IPS-NIHi7 (cell line): ENCODE measurements at regions not wholly inside any gene's neighbourhood (a gene's known extent, or its start where the extent isn't known, plus 50 kb on each side); places are given as distances from the start of the nearest gene placed in this dataset.
"Not testable (repeated sequence)": the region's sequence is repeated elsewhere in the genome, so short reads cannot be mapped to it uniquely, and the experiment has no call there.

ENCODE experiments used
- DNase-seq: peaks from one replicate; pipeline ENCODE4 v3.0.0; 2012; ENCODE audit warnings: mixed read lengths; ENCODE audit errors: extremely low spot score

DNA sequence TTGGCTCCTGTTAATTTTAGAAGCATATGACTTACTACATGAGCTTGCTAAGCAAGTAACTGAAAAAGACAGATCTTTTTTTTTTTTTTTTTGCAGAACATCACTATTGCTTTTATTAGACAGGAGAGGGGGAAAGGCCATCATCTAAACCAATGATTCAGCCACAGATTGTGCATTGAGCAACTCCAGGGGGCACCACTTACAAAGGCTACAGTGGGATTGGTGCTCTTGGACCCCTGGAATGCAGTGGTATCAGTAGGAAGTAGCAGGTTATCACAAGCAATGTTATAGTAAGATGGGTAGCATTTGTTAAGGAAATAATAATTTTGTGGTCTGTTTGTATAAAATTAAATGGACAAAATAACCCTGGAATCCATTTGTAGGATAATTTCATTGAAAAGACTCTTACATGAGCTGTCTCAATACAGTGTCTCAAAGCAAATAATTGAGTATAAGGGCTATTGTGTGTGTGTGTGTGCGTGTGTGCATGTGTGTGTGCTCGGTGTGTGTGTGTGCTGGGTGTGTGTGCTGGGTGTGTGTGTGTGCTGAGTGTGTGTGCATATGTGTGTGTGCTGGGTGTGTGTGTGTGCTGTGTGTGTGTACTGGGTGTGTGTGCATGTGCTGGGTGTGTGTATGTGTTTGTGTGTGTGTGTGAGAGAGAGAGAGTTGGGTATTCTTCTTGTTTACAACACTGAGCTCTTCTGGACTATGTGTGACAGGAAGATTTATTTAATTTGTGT is 296.3 kb downstream of the PCDH7 start:
- DNase-seq = peak; percentile 20

DNA sequence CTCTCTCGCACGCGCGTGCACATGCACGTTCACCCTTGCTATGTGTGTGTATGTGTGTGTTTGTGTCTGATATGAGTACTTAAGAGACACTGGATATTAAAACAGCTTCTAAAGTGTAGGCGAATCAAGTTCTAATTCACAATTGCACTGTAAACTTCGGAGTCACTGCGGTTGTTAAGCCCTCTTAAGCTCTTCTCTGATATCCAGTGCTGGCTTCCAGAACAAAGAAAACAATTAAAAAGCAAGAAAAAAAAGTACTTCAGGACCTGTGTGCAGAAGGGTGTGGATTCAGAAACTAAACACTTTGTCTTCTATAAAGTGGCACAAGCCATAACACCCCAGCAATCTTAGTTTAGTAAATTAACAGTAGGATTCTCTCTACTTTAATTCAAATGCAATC is 300.2 kb downstream of the PCDH7 start:
- DNase-seq = no peak

DNA sequence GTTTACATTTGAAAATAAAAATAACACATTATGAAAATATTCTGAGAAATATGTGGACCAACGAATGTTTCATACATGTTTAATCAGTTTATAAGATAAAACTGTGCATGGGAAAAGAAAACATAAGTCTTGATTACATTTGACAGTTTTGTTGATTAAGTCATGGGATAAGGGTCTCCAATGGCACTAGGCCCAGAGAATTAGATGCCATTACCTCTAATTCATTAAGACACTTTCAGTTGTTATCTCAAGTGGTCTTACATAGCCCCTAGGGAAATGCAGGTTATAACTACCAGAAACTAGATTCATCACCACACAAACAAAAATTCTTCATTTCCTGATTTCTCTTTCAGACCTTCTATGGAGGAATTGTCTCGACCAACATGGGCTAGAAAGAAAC is 300.8 kb downstream of the PCDH7 start:
- DNase-seq = no peak

DNA sequence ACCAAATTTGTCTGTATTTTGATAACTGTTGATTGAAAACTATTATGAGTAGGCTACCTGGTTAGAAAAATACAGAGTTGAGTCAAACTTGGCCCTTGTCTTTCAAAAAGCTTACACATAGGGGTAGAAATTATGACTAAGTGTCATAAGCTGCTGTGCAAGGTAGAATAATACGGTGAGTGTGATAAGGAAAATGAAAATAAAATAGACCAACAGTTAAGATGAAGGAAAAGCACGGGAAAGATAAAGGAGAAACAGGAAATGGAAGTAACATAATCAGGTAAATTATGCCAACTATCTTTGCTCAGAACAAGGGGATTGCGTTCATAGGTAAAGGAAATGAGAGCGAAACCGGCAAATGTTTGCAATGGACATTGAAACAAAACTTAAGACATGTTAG is 302.5 kb downstream of the PCDH7 start:
- DNase-seq = no peak

DNA sequence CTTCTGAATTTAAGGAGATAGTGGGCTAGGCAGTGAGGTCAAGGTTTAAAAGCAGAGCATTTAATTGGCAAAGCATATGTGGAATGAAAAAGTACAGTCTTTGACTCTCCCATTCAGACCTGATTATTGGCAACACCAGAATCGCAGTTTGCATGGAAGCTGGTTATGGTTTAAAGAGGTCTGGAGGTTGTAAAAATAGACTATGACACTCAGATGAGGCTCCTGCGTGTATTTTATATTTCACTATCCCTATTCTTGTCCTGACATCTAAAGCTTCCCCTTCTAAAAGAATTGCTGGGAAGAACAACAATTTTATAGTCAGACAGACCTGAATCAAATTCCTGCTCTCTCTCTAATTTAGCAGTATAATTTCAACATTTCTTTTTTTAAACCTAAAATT is 302.9 kb downstream of the PCDH7 start:
- DNase-seq = no peak

DNA sequence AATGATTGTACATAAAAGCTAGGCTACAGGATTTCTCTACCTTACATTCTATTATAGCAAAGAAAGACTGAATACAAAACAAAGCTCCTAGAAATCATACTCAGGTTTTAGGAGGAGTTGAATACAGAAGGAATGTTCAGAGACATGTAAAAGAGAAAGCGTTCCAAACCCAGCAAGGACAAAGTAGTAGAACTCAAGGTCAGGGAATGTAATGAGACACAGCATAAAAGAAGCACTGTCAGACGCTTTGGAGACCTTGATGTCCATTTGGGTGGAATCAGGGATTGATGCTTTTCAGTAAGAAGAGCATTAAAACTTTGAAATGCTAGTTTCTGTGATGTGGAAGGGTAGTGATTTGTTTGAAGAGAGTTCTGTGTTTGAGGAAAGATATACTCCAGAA is 303.6 kb downstream of the PCDH7 start:
- no peak for DNase-seq

DNA sequence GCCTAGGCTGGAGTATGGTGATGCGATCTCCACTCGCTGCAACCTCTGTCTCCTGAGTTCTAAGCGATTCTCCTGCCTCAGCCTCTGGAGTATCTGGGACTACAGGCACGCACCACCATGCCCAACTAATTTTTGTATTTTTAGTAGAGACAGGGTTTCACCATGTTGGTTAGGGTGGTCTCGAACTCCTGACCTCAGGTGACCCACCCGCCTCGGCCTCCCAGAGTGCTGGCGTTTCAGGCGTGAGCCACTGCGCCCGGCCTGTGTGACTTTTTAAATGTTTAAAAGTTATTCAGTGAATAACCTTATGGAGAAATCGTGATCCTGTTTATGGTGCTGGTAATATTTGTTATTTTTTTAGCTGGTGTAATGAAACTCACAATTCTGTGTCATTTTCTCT is 304.6 kb downstream of the PCDH7 start:
- DNase-seq = not testable (repeated sequence)

DNA sequence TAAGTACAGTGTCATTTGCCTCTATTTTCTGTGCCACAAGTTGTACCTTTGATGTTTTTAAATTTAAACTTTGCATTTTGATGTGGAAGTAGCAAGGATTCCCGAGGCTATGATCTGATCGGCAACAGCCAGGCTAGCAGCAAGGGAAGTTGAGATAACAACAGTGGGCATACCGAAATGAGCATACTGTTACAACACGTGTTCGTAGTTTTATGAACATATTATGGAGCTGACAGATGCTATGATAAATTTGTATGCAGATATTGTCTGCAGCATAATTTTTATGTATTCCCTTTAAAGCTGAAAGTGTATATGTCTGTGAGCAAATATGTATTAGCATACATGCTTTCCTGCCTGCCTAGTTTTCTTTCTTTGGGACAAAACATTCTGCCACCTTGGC is 306.1 kb downstream of the PCDH7 start:
- DNase-seq = no peak

DNA sequence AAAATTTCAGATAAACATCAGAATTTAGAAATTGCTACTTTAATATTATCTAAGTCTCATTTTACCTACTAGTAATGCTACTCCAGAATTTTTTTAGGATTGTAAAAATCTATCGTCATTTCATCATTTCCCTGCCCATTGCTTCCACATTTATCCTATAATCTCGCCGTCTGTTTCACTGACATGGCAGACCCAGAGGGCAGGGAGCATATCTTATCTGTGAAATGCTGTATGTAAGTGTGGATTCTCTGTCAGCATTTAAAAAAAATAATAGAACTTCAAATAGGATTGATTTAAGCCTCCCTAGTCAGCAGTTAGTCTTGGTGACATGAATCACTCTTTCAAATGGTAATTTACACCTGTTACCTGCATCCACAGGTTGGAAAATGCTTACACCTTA is 314.4 kb downstream of the PCDH7 start:
- no peak for DNase-seq

DNA sequence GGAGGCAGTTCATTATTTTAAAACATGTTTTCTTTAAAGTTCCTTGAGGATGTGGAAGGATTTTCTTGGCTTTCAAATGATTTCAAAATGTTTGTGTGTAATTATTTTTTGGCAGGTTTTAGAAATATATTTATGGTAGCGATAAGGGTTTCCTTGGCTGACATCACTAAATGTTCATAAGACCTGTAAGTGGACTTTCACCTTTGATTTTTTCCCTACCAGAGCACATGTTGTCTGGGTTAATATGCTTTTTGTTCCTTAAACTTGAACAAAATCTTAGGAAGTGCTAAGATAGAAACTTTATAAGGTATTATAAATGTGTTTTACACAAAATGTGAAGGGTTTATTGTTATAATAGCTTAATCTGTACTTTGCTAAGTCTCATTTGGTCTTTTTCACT is 315.6 kb downstream of the PCDH7 start:
- DNase-seq = no peak

DNA sequence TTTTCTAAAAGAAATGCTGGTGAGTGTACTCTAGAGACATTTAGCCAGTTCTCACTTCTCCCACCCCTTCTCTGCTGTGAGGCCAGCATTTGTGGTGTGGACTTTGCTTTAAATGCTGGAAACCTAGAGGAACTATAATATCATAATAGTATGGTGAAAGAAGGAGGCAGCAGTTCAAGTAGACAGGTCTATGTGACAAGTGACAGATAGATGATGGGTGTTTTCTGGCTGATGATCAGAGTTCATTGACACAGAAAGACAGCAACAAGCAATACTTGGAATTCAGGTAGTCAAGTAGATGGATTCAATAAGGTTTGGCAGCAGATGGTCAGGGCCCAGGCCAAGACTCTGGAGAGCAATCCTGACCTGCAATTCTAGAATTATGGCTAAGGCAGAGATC is 317.5 kb downstream of the PCDH7 start:
- DNase-seq = no peak

DNA sequence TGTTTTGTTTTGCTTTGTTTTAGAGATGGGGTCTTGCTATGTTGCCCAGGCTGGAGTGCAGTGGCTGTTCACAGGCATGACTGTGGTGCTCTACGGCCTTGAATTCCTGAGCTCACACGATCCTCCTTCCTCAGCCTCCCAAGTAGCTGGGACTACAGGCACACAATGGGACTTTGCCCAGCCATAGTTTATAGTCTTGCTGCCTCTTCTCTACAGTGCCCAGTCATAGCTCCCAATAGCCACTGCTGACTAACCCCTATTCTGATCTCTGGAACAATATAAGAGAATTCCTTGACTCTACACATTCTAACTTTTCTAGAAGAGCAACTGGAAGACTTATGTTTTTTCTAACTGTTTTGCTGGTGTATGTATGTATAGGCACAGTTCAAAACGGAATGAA is 319.2 kb downstream of the PCDH7 start:
- no peak for DNase-seq

DNA sequence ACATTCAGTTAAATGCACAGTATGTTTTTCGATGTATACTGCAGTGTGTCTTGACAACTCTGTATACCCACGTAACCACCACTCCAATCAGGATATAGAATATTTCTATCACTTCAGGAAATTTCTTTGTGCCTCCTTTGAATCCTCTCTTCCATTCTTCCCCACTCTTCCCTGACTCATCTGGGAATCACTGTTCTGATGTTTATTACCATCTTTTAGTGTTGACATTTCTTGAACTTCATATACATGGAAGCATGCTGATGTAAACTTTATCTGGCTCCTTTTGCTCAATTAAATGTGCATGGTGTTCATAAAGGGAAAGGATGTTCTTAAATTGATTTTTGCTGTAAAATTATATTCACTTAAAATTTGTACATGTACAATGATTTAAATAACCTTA is 319.9 kb downstream of the PCDH7 start:
- no peak for DNase-seq

DNA sequence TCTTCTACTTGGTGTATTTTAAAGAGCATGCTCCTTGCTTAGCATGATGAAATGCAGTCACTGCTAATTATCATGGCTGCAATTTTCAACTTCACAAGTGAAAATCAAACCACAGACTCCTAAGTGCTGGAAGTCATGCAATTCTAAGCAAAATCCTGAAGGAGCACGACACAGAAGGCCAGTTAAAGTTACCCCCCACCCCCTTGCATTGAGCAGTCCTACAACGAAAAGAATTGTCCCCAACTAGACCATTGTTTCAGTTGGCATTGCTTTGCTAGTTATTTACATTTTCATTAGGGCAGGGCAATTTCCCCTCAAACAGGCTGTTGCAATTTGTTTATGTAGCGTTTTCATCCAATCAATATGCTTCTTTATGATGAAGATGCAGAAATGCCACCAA is 321.2 kb downstream of the PCDH7 start:
- peak; percentile 12 for DNase-seq

DNA sequence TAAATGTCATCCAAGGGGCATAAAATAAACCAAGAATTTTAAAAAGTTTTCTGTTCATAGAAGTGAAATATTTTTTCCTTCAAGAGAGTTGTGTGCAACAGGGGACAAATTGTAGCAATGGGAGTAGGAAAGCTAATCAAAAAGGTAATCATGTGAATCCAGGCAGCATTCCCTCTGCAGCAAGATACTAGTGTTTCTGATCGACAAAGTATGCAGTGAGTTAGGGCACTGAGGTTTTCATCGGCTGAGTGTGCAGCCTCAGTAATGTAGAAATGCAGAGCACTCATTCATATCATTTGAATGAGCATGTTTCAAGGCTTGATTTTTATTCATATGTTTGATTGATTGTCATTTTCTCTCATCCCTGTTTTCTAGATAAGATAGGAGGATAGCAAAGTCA is 321.7 kb downstream of the PCDH7 start:
- DNase-seq = no peak

DNA sequence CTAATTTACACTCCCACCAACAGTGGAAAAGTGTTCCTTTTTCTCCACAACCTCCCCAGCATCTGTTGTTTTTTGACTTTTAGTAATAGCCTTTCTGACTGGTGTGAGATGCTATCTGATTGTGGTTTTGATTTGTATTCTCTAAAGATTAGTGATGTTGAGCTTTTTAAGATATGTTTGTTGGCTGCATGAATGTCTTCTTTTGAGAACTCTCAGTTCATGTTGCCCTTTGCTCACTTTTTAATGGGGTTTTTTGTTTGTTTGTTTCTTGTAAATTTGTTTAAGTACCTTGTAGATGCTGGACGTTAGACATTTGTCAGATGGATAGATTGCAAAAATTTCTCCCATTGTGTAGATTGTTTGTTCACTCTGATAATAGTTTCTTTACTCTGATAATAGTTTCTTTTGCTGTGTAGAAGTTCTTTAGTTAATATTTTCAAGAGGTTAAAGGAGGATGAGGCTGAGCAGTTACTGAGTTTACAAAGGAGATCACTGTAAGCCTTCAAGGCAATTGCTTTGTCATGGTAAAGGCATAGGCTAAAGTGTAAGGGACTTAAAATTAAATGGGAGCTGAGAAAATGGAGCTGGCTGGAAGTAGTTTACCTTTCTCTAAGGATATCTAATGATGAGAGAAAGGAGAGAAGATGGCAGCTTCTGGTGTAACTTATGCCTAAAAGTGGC is 323.4 kb downstream of the PCDH7 start:
- peak; percentile 12 for DNase-seq

DNA sequence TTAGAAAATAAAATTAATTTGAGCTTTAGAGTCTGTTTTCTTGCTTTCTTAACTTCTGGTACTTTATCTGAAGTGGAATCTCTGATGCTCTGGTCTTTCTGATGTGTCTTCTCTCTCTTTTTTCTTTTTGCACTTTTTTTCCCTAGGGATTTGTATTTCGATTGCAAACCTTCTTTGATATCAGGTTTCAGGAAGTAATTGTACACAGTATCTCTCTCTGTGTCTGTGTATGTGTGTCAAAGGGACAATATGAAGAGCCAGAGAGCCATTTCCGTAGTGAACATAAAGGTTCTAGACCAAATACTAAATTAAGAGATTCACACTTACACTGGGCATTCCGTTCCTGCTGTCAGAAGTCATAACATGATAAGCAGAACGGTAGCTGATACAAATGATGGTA is 325.0 kb downstream of the PCDH7 start:
- no peak for DNase-seq

DNA sequence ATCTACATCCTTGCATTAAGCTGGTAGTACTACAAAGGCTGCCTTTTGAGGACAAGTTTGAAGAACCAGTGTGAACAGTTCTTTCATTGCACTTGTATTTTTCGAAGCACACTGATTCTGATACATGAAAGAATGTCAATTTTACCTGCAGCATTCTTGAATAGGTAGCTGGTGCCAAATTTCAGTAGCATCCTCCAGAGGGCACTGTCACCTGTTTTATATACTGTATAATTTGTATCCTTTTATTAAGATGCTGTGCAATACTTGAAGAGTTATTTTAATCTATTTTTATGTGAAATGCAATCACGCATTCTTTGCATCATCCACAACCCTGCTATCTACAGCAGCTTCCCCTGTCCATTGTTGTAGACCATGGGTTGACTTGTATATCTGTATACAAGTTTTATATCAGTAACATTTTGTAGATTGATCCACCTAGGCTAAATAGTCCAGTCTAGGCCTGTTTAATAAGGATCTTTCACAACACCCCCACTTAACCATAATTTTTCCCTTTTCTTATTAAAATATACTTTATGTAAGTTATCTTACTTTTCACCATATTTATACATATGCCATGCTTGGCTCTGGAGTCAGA is 325.7 kb downstream of the PCDH7 start:
- DNase-seq = peak; percentile 12

DNA sequence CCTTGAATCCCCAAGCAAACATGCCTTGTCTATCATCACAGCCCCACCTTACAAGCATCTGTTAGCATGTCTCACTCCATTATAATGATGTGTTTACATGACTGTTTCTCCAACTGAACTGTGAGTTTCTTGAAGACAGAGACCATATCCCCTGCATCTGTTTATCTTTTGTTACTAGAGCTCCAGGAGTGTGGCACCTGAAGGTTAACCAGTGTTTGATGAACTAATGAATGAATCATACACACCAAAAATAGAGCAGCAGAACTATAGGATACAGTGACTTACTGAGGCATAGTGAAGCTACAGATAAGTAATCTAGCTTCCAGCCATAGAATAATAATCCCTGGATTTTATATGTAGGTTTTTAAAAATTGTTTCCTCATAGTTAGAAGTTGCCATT is 331.0 kb downstream of the PCDH7 start:
- no peak for DNase-seq

DNA sequence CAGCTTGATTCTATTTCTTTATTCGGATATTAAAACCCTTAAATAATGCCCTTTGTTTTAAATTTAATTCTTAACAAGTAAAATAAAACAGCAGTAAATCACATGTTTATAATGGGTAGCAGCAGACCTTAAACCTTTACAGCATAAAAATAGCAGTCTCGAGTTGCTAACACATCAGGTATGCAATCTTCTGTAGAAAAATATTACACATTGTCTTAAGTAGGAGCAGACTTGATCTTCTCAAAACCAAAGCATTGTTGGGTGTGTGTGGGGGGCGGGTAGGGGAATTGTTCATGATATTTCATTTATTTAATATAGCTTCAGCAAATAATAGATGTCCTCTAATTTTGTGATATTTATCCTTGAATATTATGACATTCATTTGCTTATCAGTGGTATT is 331.4 kb downstream of the PCDH7 start:
- no peak for DNase-seq

DNA sequence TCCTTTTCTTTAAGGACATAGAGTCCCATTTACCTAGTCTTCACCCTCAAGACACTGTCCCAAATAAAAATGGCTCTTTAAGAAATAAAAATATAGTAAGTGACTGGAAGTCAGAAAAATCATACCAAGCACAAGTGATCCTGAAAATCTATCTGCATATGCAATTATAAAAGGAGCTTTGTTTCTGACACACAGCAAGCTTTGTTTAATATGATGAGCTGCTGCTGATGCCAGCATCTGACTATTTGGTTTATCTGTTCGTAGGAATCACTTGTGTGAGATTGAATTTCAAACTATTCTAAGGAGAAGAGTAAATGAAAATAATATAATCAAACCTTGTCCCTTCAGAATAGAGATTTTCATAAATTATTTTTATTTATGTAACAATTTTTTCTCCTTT is 332.4 kb downstream of the PCDH7 start:
- no peak for DNase-seq

DNA sequence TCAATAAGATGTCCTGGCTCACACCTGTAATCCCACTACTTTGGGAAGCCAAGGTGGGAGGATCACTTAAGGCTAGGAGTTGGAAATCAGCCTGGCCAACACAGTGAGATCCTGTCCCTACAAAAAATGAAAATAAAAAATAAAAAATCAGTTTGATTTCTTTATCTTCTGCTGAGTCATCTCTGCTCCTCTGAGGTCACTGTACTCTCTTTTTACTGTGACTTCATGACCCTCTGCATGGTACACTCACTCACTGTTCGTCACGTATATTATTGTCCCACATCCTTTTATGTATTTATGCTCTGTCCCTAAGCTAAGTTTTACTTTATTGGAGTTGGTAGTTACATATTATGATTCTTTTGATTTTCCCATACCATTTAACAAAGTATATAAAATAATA is 333.3 kb downstream of the PCDH7 start:
- no peak for DNase-seq

DNA sequence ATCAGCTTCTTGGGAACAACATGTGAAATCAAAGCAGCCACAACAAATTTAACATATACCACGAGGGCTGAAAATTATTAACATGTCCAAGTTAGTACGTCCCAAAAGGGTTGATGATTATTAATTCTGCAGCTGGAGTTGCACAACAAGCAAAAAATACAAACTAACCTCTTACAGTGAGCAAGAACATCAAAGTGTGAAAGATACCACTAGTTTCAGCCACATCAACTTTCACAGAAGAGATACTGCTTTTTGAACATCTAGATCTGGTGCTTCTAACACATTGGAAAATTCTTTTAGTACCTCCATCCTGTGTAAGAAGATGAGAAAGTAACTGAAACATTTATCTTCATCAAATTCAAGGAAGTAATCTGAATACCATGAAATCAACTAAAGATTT is 334.1 kb downstream of the PCDH7 start:
- no peak for DNase-seq
